GM18498 (cell line): ENCODE measurements at regions not wholly inside any gene's neighbourhood (a gene's known extent, or its start where the extent isn't known, plus 50 kb on each side); places are given as distances from the start of the nearest gene placed in this dataset.

Experiments used
- ATAC-seq: cut with Tn5 transposase; IDR thresholded peaks from one replicate; pipeline ENCODE4 v1.9.1; 2021; ENCODE audit warnings: mild to moderate bottlenecking, moderate library complexity; ENCODE audit not compliant: unreplicated experiment

- no peak for ATAC-seq
These were observed 75.5 kb upstream of the PLSCR5 start for GRCh38 chr3:146680617-146681016.

GRCh38 chr3:146679995-146680394 lies 74.8 kb upstream of the PLSCR5 start:
- no peak for ATAC-seq

DNA sequence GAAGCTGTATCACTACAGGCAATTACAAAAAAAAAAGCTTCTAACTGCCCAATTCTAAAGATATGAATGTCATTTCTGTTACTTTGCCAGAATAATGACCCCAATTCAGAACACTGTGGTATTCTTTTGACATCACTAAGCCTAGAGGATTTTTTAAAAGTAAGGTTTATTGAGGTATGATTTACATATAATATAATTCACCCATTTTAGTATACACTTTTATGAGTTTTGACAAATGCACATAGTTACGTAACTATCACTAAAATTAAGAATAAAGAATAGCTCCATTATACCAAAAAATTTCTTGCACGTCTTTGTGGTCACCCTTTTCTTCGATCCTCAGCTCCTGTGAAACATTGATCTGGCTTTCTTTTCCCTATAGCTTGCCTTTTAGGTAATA lies 74.0 kb upstream of the PLSCR5 start:
- no peak for ATAC-seq

DNA sequence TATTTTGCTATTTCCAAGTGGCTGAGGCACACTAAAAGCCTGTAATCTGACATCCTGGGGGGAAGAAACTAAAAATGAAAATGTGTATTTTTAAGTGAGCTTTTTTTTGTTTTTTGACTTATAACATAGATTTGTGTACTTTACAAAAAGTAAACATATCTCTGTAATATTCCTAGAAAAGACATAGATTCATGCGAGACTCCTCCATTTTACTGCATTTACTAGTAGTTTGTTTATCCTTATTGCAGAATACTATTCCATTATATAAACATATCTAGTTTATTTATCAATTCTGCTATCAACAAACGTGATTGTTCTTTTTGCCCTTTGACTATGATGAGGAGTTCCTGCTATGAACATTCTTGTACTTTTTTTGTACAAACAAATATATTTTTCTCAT lies 67.8 kb upstream of the PLSCR5 start:
- ATAC-seq = no peak

GRCh38 chr3:146664403-146664802 lies 59.3 kb upstream of the PLSCR5 start:
- ATAC-seq = no peak

DNA sequence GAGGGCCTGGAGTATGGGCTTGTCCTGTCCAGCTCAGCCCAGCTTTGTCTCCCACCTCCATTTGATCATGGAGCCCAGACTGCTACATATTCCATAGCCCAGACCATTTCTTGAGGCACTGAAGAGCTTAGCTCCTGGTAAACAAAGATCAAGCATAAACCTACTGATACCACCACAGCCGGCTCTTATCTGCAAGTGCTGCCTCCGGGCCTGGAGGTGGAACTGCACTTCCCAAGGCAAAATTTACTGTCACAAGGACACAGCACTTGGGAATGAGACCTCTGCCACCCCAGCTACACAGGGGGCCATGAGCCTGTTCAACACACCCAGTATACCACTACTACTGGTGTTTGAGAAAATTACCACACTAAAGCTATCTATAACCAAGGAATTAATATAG lies 53.7 kb upstream of the PLSCR5 start:
- ATAC-seq = no peak

DNA sequence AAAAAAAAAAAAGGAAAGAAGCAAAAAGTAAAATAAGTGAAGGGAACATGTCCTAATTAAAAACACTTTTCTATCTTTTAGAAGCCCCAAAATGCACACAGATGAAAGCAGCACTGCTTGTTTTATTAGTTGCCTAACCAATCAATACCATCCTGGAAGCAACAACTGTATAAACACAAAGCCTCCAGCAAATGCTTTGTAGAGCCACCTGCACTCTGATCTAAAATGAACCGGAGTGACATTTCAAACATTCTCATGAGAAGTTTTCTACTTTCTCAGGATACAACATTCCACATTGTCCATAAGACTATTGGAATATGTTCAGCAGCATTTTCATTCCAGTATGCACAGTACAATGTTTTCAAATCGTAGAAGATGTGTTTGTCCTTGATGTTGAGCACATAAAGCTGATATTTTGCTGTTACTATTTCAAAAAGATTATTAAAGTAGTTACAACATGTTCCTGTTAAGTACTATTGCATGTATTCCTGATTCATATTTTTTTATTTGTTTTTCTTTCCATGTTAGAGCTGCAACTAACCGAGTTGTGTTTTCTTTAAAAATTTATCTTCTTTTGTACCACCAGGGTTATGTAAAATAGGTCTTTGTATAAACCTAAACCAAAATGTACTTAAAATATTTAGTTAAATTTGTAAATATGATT lies 50.3 kb upstream of the PLSCR5 start:
- no peak for ATAC-seq
